ENCODE measurements at regions not wholly inside any gene's neighbourhood (a gene's known extent, or its start where the extent isn't known, plus 50 kb on each side); places are given as distances from the start of the nearest gene placed in this dataset.

DNA sequence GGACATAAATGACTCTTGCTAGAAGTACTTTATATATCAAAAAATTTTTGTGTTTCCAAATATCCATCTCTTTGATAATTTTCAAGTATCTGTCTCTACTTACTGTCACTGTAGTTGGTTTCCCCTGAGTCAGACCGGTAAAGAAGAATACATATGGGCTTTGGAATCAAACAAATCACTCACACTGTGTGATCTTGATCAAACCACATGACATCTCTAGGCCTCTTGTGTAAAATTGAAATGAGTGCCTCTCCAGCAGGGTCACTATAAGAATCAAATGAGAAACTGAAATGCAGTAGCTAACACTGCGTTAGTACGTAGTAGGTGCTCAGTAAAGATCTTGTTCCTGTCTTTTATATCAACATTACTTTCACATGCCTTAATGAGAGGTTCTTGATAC is 314.6 kb upstream of the STT3B start:
- TF ChIP-seq ZNF331 (CRISPR knock-in tag; IDR thresholded peaks at IDR 0.05; ENCODE audit: low read depth) (no peak), POLR2AphosphoS5 (IDR thresholded peaks at IDR 0.05; ENCODE audit: low read depth) (no peak)
